HL-60 (cell line): ENCODE measurements at regions not wholly inside any gene's neighbourhood (a gene's known extent, or its start where the extent isn't known, plus 50 kb on each side); places are given as distances from the start of the nearest gene placed in this dataset.

Experiments
- DNase-seq, 2 experiments: peaks; one replicate each; pipeline ENCODE4 v3.0.0-alpha.2; 2010 to 2020; ENCODE audit warnings: low read depth in 1 of 2, low spot score in 1 of 2
- H3K27ac ChIP-seq: fragments of 250-450 bp; sonication (Bioruptor Pico); replicated peaks from 2 replicates; pipeline ENCODE4 v1.5.1; 2020; ENCODE audit warnings: mild to moderate bottlenecking, moderate library complexity
- H3K27me3 ChIP-seq: fragments of 250-450 bp; sonication (Bioruptor Pico); 2 replicates; pipeline ENCODE4 v1.5.1; 2021; ENCODE audit warnings: mild to moderate bottlenecking, moderate library complexity; ENCODE audit not compliant: insufficient read depth, poor library complexity, severe bottlenecking
- H3K4me3 ChIP-seq: replicated peaks from 2 replicates; pipeline ENCODE4 v1.5.1; 2011; ENCODE audit warnings: mild to moderate bottlenecking, control low read depth, low read length; ENCODE audit not compliant: insufficient read depth
- CTCF ChIP-seq: IDR thresholded peaks from one replicate; pipeline ENCODE4 v1.5.1; 2011; ENCODE audit warnings: low read length, control low read depth, inconsistent platforms; ENCODE audit not compliant: insufficient read depth
- GABPA ChIP-seq: IDR thresholded peaks from 2 replicates; pipeline ENCODE4 v1.6.1; 2012; ENCODE audit warnings: low read depth
- POLR2AphosphoS5 ChIP-seq: IDR thresholded peaks from 2 replicates; pipeline ENCODE4 v1.6.1; 2012; ENCODE audit warnings: low read depth
- REST ChIP-seq: IDR thresholded peaks from 2 replicates; pipeline ENCODE4 v1.6.1; 2012; ENCODE audit warnings: low read depth; ENCODE audit not compliant: insufficient replicate concordance
- SPI1 ChIP-seq: IDR thresholded peaks from 2 replicates; pipeline ENCODE4 v1.6.1; 2012; ENCODE audit warnings: low read depth, mild to moderate bottlenecking, borderline replicate concordance

DNA sequence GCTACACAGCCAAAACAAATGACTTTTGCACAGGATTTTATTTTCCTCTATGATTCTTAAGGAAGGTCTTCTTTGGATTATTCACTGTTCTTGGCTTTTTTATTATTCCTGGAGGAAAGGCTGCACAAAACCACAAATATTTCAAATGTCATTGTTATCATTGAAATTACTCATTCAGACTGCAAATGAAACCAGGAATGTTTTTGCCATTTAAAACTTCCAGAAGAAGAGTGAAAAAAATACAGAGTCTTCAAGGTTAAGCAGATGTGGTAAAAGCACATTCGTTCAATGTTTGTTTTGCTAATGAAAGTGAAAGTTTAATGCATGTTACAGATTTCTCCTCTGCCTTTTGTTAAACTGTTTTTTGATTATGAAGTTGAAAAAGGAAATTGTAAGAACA, 238.2 kb downstream of the TLE4 start:
- Histone ChIP-seq H3K27me3 (no peaks in the 10 kb centered on the region), H3K4me3 (no peak overlapping the region), H3K27ac (no peak overlapping the region)
- no peak for DNase-seq
- TF ChIP-seq REST (no peak), POLR2AphosphoS5 (no peak), SPI1 (no peak), CTCF (no peak), GABPA (no peak)

- TF ChIP-seq REST (no peak), GABPA (no peak), CTCF (no peak), SPI1 (no peak), POLR2AphosphoS5 (no peak)
- no peak for DNase-seq
- H3K27me3 ChIP-seq, result no peaks in the 10 kb centered on the region
- no peak overlapping the region for H3K27ac ChIP-seq
- no peak overlapping the region for H3K4me3 ChIP-seq
Observed at GRCh38 chr9:79809316-79809876, 237.6 kb downstream of the TLE4 start.

GRCh38 chr9:79807971-79808370, 236.2 kb downstream of the TLE4 start:
- Histone ChIP-seq H3K27me3 (no peaks in the 10 kb centered on the region), H3K4me3 (no peak overlapping the region), H3K27ac (no peak overlapping the region)
- TF ChIP-seq REST, result no peak
- no peak for TF ChIP-seq GABPA
- TF ChIP-seq POLR2AphosphoS5, result no peak
- no peak for TF ChIP-seq SPI1
- no peak for TF ChIP-seq CTCF
- no peak for DNase-seq
